ENCODE measurements at regions not wholly inside any gene's neighbourhood (a gene's known extent, or its start where the extent isn't known, plus 50 kb on each side); places are given as distances from the start of the nearest gene placed in this dataset.

DNA sequence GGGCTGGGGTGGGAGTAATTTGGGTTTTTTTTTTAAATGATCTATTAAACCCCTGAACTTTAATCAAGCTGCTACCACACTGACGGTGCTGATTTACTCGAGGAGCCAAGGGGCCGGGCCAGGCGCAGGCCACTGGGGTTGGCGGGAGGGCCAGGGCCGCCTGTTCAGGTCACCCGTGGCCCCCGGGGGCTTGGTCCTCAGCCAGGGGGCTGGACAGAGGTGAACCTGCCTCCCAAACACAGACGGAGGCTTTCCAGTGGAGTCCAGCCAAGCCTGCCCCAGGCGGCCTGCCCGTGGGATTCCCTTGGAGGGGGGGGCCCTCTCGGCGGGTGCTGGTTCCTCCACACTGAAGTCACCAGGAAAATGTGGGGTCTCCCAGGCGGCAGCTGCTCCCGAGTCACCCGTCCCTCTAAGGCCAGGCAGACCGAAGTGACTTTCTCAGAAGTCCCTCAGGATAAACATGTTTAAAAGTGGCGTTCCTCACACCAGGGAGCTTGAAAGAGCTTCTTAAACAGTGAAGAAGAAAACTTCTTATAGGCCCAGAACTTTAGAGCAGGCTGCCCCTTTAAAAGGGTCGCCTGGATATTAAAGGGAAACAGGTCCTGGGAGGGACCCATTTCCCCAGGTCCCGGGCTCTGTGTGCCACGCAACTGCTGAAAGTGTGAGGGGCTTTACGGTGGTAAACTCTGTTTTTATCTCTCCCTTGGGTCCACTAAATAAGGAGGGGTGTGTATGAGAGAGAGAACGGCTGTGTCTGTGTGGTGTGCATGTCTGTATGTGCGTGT is 167.2 kb upstream of the GSC start:
- Histone ChIP-seq H3K4me1 (ENCODE audit: low read depth) (peaks cover 4% of the 10 kb centered on the region), H3K9me3 (no peaks in the 10 kb centered on the region), H3K36me3 (ENCODE audit: low read depth) (no peaks in the 10 kb centered on the region), H3K4me3 (no peak overlapping the region)
- TF ChIP-seq, protein P1, sequence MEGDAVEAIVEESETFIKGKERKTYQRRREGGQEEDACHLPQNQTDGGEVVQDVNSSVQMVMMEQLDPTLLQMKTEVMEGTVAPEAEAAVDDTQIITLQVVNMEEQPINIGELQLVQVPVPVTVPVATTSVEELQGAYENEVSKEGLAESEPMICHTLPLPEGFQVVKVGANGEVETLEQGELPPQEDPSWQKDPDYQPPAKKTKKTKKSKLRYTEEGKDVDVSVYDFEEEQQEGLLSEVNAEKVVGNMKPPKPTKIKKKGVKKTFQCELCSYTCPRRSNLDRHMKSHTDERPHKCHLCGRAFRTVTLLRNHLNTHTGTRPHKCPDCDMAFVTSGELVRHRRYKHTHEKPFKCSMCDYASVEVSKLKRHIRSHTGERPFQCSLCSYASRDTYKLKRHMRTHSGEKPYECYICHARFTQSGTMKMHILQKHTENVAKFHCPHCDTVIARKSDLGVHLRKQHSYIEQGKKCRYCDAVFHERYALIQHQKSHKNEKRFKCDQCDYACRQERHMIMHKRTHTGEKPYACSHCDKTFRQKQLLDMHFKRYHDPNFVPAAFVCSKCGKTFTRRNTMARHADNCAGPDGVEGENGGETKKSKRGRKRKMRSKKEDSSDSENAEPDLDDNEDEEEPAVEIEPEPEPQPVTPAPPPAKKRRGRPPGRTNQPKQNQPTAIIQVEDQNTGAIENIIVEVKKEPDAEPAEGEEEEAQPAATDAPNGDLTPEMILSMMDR (IDR thresholded peaks at IDR 0.05), result no peak
- ATAC-seq (no peak), DNase-seq (peak in 1 of 3 donors; percentile 31)
- intact Hi-C loops (cut with DNase I, micrococcal nuclease), result no loop called here

DNA sequence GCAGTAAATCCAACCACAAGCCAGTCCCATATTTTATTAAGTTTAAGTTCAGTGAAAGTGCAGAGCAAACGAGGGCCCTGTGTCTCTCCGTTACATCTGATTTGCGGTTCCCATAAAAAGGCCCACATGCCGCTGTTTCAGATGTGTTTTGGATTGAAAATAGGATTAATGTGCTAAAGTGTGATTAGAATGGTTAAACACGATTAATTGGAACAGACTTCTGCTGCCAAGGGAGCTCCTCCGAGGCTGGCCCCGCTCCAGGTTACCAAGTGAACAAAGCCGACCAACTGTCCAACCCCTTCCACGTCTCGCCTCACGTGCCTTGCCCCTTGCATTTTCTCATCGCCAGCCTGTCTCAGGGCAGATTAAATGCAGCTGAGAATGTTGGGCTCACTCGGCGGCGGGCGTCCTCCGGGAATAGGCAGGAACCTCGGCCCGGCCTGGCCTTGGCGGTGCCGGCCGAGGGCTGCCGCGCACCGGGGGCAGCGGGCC is 166.5 kb upstream of the GSC start:
- H3K4me3 ChIP-seq, result no peak overlapping the region
- H3K36me3 ChIP-seq (ENCODE audit: low read depth), result no peaks in the 10 kb centered on the region
- DNase-seq (peak; percentile 35 to 70 (median 56)), ATAC-seq (peak; percentile 18)
- H3K4me1 ChIP-seq (ENCODE audit: low read depth), result peaks cover 4% of the 10 kb centered on the region
- intact Hi-C loops (cut with DNase I, micrococcal nuclease), result no loop called here
- no peaks in the 10 kb centered on the region for H3K9me3 ChIP-seq
- TF ChIP-seq, protein P1 (IDR thresholded peaks at IDR 0.05), result no peak

DNA sequence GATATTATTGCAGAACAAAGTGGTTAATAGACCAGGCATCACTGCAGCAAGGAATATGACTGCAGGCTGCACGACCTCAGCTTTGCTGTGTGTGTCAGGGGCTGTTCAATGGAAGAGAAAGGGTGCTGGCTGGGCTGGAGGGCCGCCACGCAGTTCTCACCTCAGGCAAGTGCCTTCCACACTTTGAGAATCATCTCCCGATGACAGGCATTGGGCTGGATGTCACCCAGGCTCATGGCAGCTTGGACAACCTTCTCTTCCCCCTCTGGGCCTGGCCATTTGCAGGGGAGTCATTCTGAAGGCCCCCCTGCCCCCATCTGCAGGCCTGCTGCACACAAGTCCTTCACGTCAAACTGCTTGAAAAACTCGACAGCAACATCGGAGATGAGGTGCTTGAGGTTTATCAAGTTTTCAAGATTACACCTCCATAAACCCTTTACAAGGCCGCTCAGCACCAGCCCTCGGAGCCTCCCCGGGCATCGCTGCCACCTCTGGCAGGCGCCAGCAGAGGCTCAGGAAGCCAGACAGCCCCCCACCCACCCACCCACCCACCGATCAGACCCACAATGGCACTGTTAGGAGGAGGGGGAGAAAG is 165.9 kb upstream of the GSC start:
- Histone ChIP-seq H3K9me3 (no peaks in the 10 kb centered on the region), H3K36me3 (ENCODE audit: low read depth) (no peaks in the 10 kb centered on the region), H3K4me3 (no peak overlapping the region), H3K4me1 (ENCODE audit: low read depth) (peaks cover 4% of the 10 kb centered on the region)
- ATAC-seq, result no peak
- DNase-seq, result no peak
- TF ChIP-seq, protein P1 (IDR thresholded peaks at IDR 0.05), result no peak
- intact Hi-C loops (cut with DNase I, micrococcal nuclease), result no loop called here

DNA sequence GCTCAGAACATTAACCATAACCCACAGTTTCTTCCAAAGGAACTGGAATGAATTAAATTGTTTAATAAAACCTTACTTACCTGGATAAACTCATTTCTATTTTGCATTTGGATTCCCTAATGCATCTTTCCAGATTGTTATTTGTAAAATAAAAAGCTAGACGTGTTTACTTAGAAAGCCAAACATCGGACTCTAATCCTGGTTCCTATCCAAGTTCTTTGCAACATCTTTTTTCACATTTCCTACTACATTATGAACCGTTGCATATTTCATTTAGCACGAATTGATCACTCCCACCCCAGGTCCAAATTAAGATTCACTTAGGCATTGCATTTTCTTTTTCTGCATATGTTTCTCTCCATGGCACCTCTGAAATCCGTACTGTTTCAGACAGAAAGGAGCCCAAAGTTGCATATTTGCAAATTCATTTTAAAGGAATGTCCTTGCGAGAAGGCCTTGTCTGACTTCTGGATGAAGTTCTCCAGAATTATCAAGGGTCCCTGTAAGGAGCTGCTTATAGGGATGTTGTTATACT is 164.4 kb upstream of the GSC start:
- no peaks in the 10 kb centered on the region for H3K9me3 ChIP-seq
- H3K36me3 ChIP-seq (ENCODE audit: low read depth), result no peaks in the 10 kb centered on the region
- intact Hi-C loops (cut with DNase I, micrococcal nuclease), result no loop called here
- TF ChIP-seq, protein P1 (IDR thresholded peaks at IDR 0.05), result no peak
- ATAC-seq, result no peak
- DNase-seq, result no peak
- H3K4me3 ChIP-seq, result no peak overlapping the region
- peaks cover 4% of the 10 kb centered on the region for H3K4me1 ChIP-seq (ENCODE audit: low read depth)

DNA sequence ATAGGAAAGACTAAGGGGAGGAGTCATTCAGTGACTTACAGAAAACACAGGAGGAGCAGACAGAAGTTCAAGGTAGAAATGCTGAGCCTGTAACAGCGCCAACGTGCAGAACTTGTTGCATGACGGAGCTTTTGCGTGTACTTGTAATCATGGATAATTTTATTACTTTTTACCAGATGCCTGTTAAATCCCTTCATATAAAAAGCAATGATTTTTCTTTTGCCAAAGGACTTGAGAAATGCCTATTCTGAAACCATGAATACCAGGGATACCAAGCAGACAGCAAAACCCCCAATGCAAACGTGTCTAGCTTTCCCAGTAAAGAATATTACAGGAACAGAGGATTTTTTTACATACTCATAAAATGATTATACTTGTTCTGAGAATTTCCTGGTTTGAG is 163.6 kb upstream of the GSC start:
- ATAC-seq, result no peak
- intact Hi-C loops (cut with DNase I, micrococcal nuclease), result no loop called here
- DNase-seq, result no peak
- TF ChIP-seq, protein P1 (IDR thresholded peaks at IDR 0.05), result no peak
- no peaks in the 10 kb centered on the region for H3K36me3 ChIP-seq (ENCODE audit: low read depth)
- H3K4me3 ChIP-seq, result no peak overlapping the region
- H3K4me1 ChIP-seq (ENCODE audit: low read depth), result peaks cover 4% of the 10 kb centered on the region
- no peaks in the 10 kb centered on the region for H3K9me3 ChIP-seq
